Activated CD4-positive, alpha-beta T cell treated with anti-CD3 and anti-CD28 coated beads for 24 hours (primary cell): ENCODE measurements at regions not wholly inside any gene's neighbourhood (a gene's known extent, or its start where the extent isn't known, plus 50 kb on each side); places are given as distances from the start of the nearest gene placed in this dataset.

Experiments
- DNase-seq, 2 donors: peaks; one replicate each; pipeline ENCODE4 v3.0.0-alpha.2; 2020; ENCODE audit warnings: low read depth in 2 of 2

DNA sequence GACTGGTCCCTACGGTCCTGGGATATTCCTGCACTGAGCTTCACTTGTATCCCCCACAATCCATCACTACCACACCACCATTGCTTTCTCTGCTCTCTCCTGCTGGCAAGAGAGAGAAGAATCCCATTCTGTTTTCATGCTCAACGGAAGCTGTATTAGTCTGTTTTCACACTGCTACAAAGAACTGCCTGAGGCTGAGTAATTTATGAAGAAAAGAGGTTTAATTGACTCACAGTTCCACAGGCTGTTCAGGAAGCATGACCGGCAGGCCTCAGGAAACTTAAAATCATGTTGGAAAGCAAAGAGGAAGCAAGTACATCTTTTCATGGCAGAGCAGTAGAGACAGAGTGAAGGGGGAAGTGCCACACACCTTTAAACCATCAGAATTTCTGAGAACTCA, 260.4 kb upstream of the LYZL1 start:
- DNase-seq: no peak

- DNase-seq: no peak
Measured at GRCh38 chr10:29030900-29031299, 258.0 kb upstream of the LYZL1 start.

DNA sequence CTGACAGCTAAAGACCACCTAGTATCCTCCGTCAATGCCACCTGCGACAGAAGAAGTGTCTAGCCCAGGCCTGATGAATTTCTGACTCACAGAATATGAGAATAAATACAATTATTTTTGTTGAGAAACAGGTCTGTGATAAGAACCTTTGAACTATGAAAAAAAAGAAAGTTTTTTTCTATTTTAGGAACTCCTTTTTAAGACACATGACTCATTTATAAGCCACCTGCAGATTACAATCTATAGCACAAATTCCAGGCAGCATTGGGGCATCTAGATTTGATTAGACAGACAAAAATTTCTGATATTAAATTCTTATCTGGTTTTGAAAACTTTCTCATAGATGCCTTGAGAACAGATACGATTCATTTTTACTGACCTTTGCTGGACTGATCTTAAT, 256.7 kb upstream of the LYZL1 start:
- DNase-seq: no peak

- DNase-seq: no peak
Measured at GRCh38 chr10:29033311-29033940, 255.4 kb upstream of the LYZL1 start.

DNA sequence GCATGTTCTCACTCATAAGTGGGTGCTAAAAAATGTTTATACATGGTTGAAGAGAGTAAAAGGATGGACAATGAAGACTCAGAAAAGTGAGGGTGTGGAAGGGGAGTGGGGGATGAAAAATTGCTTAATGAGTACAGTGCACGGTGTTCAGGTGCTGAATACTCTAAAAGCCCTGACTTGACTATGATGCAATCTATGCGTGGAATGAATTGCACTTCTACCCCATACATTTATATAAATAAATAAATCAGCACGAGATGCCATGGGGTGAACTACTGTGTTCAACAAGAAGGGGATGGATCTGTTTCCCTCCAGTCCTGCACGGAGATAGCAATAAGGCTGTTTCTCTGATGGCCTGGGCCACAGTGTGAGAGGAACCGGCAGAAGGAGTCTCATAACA, 254.3 kb upstream of the LYZL1 start:
- DNase-seq: no peak

- DNase-seq: no peak
Measured at GRCh38 chr10:29035721-29036120, 253.1 kb upstream of the LYZL1 start.

- no peak for DNase-seq
Measured at GRCh38 chr10:29037348-29038113, 251.3 kb upstream of the LYZL1 start.

DNA sequence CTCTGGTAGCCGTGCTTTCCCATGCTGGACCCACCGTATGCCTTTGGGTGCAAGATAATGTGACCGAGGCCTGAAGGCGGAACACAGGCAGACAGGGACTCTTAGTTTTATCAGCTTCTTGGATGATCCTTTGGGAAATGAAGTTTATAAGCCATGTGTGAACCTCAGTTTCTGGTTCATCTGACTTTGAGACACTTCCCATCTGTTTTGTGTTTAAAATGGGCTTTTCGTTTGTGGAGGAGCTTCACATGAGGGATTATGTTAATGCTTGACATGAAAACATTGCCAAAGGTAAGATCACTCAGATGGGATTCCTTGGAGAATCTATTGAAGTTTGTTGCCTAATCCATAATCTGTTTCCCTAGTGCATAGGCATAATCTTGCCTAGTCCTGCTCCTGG, 249.8 kb upstream of the LYZL1 start:
- no peak for DNase-seq

GRCh38 chr10:29039677-29040189, 249.1 kb upstream of the LYZL1 start:
- DNase-seq: no peak

DNA sequence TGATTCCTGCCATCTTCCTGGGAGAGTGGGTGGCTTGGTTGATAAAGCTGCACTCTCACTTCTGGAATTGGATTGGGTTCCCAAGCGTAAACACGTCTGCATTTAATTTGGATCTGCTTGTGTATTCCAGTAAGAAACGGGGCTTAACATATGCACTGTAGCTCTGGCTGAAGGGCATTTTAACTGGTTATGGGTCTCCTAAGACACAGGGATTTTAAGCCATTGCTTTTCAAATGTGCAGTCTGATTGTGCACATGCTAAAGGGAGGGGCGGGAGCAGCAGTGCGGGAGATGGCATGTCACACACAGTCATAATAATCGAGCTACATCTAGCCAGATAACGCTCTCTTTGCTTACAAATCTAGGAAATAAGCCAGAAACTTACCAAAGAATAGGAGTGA, 247.3 kb upstream of the LYZL1 start:
- DNase-seq: no peak

- no peak for DNase-seq
Measured at GRCh38 chr10:29048506-29048905, 240.4 kb upstream of the LYZL1 start.

- no peak for DNase-seq
Measured at GRCh38 chr10:29050081-29050480, 238.8 kb upstream of the LYZL1 start.

- DNase-seq: no peak
Measured at GRCh38 chr10:29055101-29055500, 233.8 kb upstream of the LYZL1 start.

DNA sequence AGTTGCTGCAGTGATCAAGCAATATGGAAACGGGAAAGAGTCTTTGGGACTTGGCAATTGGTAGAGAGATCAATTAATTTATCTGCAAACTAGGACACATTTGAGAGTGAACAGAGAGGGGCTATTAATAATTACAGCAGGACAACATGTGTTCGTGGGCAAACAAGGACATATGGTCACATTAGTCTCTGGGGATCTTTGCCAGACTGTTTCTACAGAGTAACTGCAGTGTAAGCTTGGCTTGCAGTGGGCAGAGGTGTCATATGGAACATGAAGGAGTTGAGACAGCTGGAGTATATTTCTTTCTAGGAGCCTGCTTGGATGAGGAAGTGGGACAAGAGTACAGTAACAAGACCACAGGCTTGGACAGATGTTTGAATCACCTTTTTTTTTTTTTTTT, 232.1 kb upstream of the LYZL1 start:
- DNase-seq: no peak

DNA sequence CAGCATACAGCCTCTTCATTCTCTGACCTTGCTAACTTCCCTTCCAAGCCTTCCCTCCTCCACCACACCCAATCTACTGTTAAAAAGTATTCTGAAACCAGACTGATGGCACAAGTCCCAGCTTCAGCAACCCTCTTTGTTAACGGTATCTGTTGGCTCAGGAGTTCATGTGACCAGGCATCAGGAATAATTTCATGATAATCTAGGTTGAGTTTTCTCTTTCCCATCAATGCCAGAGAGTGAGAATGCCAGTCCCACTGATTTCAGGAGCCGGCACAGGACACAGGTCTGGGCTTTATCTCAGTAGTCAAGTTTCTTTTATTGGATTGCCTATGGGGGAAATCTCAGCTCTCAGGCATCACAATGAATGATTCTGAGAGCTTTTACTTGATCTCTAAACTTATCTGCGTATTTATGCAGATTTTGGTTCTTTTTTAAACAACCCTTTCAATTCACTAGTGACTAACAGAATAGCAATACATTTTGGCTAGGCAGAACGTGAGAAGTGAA, 231.0 kb upstream of the LYZL1 start:
- no peak for DNase-seq

DNA sequence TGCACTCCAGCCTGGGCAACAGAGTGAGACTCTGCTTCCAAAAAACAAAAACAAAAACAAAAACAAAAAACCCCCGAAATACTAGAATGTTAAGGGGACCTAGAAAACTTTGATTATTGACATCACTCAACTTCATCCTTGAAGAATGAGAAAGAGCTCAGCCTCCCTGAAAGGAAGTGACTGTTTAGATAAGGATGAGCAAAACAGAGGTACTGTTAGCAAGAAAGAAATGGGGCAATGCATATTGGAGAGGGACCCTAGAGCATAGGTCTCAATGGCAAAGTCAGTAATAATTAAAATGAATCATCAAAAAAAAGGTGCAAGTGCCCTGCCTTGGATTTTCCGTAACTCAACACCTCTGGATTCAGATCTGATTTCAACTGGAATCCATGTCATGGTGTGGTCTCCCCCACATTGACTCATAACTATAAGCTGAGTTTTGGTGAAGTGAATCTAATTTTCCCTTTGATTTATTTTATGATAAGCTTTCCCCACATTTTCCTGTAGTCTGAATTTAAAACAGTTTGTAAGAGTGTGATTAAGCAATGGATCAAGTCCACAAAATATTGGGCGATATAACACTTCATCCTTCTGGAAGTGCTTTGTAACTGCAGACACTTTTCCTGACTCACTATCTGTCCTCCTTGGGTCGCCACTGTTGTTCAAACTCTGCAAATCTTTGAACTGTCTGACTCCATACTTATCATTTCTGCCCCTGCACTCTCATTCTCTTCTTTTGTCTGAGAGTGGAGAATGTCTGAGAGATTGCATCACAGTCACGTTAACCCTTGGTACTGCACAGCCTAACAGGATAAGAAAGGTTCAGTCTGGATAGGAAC, 224.8 kb upstream of the LYZL1 start:
- DNase-seq: no peak

- no peak for DNase-seq
Measured at GRCh38 chr10:29064680-29065079, 224.2 kb upstream of the LYZL1 start.

DNA sequence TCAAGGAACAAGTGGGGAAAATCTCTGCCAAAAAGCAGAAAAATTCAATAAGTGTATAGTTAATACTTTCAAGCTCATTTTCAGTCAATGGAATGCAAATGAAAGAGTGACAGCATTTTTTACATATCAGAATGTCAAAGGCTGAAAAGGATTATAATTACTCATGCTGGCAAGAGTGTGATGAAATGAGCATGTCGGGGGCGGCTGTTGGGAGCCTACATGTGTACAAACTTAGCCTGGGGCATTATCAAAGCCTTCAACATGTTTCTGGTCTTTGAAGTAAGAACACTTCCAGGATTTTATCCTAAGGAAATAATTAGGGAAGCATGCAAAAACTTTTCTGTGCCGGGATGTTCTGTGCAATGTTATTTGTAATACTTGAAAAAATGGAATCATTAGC, 221.7 kb upstream of the LYZL1 start:
- no peak for DNase-seq

GRCh38 chr10:29067628-29068027, 221.2 kb upstream of the LYZL1 start:
- DNase-seq: no peak

- no peak for DNase-seq
Measured at GRCh38 chr10:29068302-29068701, 220.6 kb upstream of the LYZL1 start.

DNA sequence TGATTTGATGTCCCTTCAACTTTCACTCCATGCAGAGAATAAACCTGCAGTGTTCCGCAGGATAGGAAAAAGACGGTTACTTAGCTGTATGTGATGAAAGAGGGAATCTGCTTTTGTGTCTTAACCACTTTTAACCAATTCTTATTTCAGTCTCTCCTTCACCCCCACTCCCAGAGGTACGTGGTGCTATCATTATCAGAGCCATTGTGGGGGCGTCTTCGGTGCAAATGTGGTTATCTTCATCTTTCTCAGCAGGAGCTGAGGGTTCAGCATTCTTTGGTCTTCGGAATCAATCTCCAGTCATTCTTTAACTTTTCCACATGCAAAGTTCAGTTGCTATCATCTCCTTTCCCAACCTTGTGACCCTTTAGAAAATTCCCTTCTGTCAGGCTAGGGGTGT, 219.9 kb upstream of the LYZL1 start:
- DNase-seq: no peak

DNA sequence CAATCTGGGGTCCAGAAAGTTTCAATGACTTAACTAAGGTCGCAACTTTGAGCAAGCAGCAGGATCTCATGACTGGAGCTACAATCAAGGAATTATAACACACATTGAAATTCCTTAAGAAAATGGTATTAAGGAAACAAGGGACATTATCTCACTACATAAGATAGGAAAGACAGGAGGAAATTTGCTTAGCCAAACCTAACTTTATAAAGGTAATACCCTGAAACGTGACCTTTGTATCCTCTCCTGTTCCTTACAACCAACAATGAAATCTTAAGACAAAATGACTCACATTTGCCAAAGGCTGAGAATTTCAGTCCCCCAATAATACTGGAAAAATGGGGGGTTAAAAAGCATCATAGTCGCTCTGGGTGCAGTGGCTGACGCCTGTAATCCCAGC, 218.9 kb upstream of the LYZL1 start:
- DNase-seq: no peak
